GM12872 (cell line): ENCODE measurements at regions not wholly inside any gene's neighbourhood (a gene's known extent, or its start where the extent isn't known, plus 50 kb on each side); places are given as distances from the start of the nearest gene placed in this dataset.

Experiments used
- TF ChIP-seq, protein P1 (sequence below): IDR thresholded peaks from 3 replicates; pipeline ENCODE4 v1.5.1; 2011; ENCODE audit warnings: low read depth, mild to moderate bottlenecking, low read length, moderate library complexity; ENCODE audit not compliant: insufficient read depth

DNA sequence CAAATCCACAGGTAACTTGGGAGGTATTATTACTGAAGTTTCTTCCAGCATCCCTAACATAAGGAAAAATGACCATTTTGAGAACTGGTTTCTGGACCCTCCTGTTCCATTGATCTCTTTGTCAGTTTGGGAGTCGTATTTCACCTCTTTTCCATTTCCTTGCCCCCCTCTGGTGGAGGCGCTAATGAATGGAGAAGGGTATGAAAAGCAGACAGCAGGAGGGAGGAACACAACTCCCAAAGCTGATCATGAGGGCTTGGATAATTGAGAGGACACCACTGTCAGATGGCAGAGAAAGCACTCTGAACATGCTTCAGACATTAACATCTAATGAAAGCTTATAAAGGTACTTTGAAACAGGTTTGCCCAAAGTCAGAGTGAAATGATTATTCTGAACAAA is 56.6 kb upstream of the TLK1 start:
- TF ChIP-seq, protein P1, sequence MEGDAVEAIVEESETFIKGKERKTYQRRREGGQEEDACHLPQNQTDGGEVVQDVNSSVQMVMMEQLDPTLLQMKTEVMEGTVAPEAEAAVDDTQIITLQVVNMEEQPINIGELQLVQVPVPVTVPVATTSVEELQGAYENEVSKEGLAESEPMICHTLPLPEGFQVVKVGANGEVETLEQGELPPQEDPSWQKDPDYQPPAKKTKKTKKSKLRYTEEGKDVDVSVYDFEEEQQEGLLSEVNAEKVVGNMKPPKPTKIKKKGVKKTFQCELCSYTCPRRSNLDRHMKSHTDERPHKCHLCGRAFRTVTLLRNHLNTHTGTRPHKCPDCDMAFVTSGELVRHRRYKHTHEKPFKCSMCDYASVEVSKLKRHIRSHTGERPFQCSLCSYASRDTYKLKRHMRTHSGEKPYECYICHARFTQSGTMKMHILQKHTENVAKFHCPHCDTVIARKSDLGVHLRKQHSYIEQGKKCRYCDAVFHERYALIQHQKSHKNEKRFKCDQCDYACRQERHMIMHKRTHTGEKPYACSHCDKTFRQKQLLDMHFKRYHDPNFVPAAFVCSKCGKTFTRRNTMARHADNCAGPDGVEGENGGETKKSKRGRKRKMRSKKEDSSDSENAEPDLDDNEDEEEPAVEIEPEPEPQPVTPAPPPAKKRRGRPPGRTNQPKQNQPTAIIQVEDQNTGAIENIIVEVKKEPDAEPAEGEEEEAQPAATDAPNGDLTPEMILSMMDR = no peak

DNA sequence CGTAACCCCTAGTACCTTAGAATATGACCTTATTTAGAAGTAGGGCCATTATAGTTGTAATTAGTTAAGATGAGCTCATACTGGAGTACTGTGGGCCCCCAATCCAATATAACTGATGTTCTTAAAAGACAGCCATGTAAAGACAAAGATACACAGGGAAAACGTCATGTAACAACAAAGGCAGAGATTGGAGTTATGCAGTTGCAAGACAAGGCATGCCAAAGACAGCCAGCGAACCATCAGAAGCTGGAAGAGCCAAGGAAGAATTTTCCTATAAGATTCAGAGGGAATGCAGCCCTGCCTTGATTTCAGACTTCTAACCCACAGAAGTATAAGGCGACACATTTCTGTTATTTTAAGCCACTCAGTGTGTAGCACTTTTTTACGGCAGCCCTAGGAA is 55.9 kb upstream of the TLK1 start:
- TF ChIP-seq, protein P1 = no peak

DNA sequence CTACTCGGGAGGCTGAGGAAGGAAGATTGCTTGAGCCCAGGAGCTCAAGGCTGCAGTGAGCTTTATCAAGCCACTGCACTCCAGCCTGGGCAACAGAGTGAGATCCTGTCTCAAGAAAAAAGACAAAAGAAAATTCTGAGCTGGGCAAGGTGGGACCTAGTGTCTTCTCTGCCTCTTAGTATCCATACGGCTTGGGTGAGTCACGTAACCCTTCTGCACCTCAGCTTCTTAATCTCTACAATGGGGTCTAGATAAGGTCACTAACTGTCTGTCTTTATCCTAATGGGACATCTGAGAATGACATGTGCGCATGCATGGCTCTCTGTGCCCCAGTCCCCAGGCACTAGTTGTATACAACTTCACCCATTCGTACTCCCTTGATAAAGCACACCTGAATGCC is 53.4 kb upstream of the TLK1 start:
- TF ChIP-seq, protein P1 = no peak

DNA sequence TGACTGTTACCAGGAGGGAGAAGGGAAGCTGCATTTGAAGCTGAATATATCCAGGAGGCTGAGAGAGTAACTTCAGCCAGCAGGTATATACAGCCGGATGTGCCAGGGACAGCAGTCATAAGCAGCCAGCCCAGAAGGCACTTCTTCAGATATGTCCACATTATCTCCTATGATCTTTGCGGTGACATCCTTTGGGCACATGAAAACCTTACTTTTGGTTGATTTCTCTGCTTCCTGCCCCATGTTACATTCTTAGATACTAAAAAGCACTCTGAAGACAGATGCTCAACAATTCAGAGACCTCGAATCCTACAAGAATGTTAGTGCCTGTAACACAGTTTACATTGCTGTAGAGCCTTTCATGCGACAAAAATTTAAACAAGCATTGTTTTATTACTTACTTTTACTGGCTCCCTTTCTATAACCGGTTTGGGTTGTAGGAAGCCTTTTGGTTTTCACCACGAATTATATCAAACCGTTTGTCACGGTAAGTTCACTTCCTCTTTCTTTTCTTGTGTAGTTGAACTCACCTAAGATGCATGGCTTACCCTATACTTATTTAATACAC is 50.3 kb upstream of the TLK1 start:
- TF ChIP-seq, protein P1 = no peak
